Breast epithelium (tissue), 3 donors: ENCODE measurements at regions not wholly inside any gene's neighbourhood (a gene's known extent, or its start where the extent isn't known, plus 50 kb on each side); places are given as distances from the start of the nearest gene placed in this dataset.

Experiments
- POLR2A ChIP-seq: fragments of 450-650 bp; IDR thresholded peaks from one replicate; pipeline ENCODE4 v1.6.1; 2016; ENCODE audit warnings: antibody characterized with exemption, mild to moderate bottlenecking, moderate library complexity
- POLR2AphosphoS5 ChIP-seq, 3 donors: sonication (generic); formaldehyde crosslinking; IDR thresholded peaks; one replicate each; pipeline ENCODE4 v1.6.1; 2017; ENCODE audit warnings: antibody characterized with exemption in 3 of 3
- TF ChIP-seq, protein P1 (sequence below), 3 donors: fragments of 450-650 bp; IDR thresholded peaks; one replicate each; pipeline ENCODE4 v1.5.1; 2016 to 2017; ENCODE audit warnings: antibody characterized with exemption in 3 of 3, mild to moderate bottlenecking in 3 of 3, moderate library complexity in 3 of 3

DNA sequence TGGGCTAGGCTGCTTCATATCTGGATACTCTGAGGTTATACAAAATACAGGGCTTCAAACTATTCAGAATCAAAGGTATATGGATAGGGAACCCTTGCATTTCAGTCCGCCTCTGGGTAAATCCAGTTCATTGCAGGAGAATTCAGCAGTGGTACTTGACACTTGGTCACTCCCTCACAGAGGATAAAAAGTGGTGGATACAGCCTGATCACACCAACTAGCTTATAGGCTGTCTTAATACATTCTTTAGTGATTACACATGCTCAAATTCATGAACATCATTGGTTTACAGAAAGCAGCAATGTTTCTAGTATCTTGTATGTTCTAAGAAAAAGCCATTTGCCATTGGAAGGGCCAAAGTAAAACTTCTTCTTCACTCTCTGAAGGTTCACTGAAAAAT is 104.8 kb upstream of the PDE5A start:
- TF ChIP-seq, protein P1, sequence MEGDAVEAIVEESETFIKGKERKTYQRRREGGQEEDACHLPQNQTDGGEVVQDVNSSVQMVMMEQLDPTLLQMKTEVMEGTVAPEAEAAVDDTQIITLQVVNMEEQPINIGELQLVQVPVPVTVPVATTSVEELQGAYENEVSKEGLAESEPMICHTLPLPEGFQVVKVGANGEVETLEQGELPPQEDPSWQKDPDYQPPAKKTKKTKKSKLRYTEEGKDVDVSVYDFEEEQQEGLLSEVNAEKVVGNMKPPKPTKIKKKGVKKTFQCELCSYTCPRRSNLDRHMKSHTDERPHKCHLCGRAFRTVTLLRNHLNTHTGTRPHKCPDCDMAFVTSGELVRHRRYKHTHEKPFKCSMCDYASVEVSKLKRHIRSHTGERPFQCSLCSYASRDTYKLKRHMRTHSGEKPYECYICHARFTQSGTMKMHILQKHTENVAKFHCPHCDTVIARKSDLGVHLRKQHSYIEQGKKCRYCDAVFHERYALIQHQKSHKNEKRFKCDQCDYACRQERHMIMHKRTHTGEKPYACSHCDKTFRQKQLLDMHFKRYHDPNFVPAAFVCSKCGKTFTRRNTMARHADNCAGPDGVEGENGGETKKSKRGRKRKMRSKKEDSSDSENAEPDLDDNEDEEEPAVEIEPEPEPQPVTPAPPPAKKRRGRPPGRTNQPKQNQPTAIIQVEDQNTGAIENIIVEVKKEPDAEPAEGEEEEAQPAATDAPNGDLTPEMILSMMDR (IDR thresholded peaks at IDR 0.05), result no peak
- no peak for TF ChIP-seq POLR2A
- no peak for TF ChIP-seq POLR2AphosphoS5 (IDR thresholded peaks at IDR 0.05)
